OCI-LY3 (cell line): ENCODE measurements at regions not wholly inside any gene's neighbourhood (a gene's known extent, or its start where the extent isn't known, plus 50 kb on each side); places are given as distances from the start of the nearest gene placed in this dataset.

Experiments
- H2AFZ ChIP-seq: fragments of 200-600, 300-600 bp; shearing (Covaris generic); 2 replicates; pipeline ENCODE4 v1.6.0; 2014; ENCODE audit warnings: antibody characterized with exemption, low read depth, low read length
- H3K27ac ChIP-seq: fragments of 200-600, 300-600 bp; sonication (generic); 2 replicates; pipeline ENCODE4 v1.5.1; 2014; ENCODE audit warnings: mild to moderate bottlenecking, low read length, moderate library complexity, mixed read lengths
- H3K27me3 ChIP-seq: fragments of 200-600, 300-600 bp; sonication (generic); 2 replicates; pipeline ENCODE4 v1.6.1; 2014; ENCODE audit warnings: low read depth, low read length, mixed read lengths
- H3K36me3 ChIP-seq: fragments of 200-600, 300-600 bp; sonication (generic); replicated peaks from 2 replicates; pipeline ENCODE3; 2014; ENCODE audit warnings: low read depth, low read length, mixed read lengths
- H3K4me1 ChIP-seq: fragments of 300-600, 200-600 bp; sonication (generic); 2 replicates; pipeline ENCODE4 v1.6.1; 2014; ENCODE audit warnings: low read length, mixed read lengths
- H3K4me2 ChIP-seq: fragments of 200-600, 300-600 bp; sonication (generic); 2 replicates; pipeline ENCODE4 v1.6.1; 2014; ENCODE audit warnings: low read length, mixed read lengths
- H3K4me3 ChIP-seq: fragments of 300-600, 200-600 bp; sonication (generic); 2 replicates; pipeline ENCODE4 v1.5.1; 2014; ENCODE audit warnings: antibody characterized with exemption, mild to moderate bottlenecking, low read length, moderate library complexity
- H3K79me2 ChIP-seq: fragments of 300-600, 200-600 bp; shearing (Covaris generic); 2 replicates; pipeline ENCODE4 v1.6.1; 2014; ENCODE audit warnings: mild to moderate bottlenecking, low read length, mixed read lengths
- H3K9ac ChIP-seq: fragments of 300-600, 200-600 bp; shearing (Covaris generic); 2 replicates; pipeline ENCODE4 v1.6.0; 2014; ENCODE audit warnings: mild to moderate bottlenecking, low read length, moderate library complexity
- H3K9me3 ChIP-seq: fragments of 200-600, 300-600 bp; shearing (Covaris generic); 2 replicates; pipeline ENCODE4 v1.6.1; 2014; ENCODE audit warnings: low read length, mixed read lengths; ENCODE audit not compliant: insufficient read depth
- H4K20me1 ChIP-seq: fragments of 200-600, 300-600 bp; sonication (generic); 2 replicates; pipeline ENCODE4 v1.6.1; 2016; ENCODE audit warnings: low read length, mixed read lengths; ENCODE audit not compliant: insufficient read depth
- CTCF ChIP-seq: fragments of 200-600, 300-600 bp; sonication (generic); IDR thresholded peaks from 2 replicates; pipeline ENCODE4 v1.5.1; 2014; ENCODE audit warnings: antibody characterized with exemption, low read length, low read depth
- EZH2phosphoT487 ChIP-seq: fragments of 200-600 bp; shearing (Covaris generic); IDR thresholded peaks from 2 replicates; pipeline ENCODE4 v1.6.1; 2018; ENCODE audit warnings: antibody characterized with exemption, mixed run types, low read depth

DNA sequence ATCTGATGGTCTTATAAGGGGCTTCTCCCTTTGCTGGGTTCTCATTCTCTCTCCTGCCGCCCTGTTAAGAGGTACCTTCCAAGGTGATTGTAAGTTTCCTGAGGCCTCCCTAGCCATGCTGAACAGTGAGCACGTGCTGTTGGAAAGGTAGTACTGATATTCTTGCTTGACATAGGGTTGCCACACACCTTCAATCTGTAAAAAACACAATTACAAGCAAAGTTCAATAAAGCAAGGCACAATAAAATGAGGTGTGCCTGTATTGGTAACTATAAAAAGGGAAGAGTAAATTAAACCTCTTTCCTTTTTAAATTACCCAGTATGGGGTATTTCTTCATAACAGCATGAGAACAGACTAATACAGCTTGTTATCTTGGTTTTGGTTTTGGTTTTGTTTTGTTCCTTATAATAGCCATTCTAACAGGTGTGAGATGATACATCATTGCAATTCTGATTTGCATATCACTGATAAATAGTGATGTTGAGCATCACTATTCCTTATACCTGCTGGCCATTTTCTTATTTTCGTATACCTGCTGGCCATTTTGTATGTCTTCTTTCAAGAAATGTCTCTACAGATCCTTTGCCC lies 164.9 kb upstream of the TRIM24 start:
- Histone ChIP-seq H3K4me3 (no peak overlapping the region), H3K4me2 (no peak overlapping the region), H2AFZ (no peak overlapping the region), H3K27ac (no peak overlapping the region), H3K27me3 (no peaks in the 10 kb centered on the region), H3K36me3 (no peaks in the 10 kb centered on the region), H3K79me2 (no peaks in the 10 kb centered on the region), H3K4me1 (no peaks in the 10 kb centered on the region), H4K20me1 (no peaks in the 10 kb centered on the region), H3K9ac (no peak overlapping the region), H3K9me3 (no peaks in the 10 kb centered on the region)
- TF ChIP-seq CTCF (no peak), EZH2phosphoT487 (no peak)

DNA sequence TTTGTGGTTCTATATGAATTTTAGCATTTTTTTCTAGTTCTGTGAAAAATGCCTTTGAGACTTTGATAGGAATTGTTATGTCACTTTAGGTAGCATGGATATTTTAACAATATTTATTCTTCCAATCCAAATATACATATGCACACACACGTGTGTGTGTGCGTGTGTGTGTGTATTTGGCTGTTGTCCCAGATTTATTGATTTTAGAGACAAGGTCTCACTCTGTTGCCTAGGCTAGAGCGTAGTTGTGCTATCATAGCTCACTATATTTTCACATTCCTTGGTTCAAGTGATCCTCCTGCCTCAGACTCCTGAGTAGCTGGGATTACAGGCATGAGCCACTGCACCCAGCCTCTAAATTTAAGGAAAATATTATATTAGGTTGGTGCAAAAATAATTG lies 162.5 kb upstream of the TRIM24 start:
- H3K9ac ChIP-seq: no peak overlapping the region
- H3K4me1 ChIP-seq: no peaks in the 10 kb centered on the region
- H3K27me3 ChIP-seq: no peaks in the 10 kb centered on the region
- TF ChIP-seq CTCF: no peak
- TF ChIP-seq EZH2phosphoT487: no peak
- H2AFZ ChIP-seq: no peak overlapping the region
- no peak overlapping the region for H3K27ac ChIP-seq
- H3K4me3 ChIP-seq: no peak overlapping the region
- H4K20me1 ChIP-seq: no peaks in the 10 kb centered on the region
- no peaks in the 10 kb centered on the region for H3K9me3 ChIP-seq
- no peak overlapping the region for H3K4me2 ChIP-seq
- H3K79me2 ChIP-seq: no peaks in the 10 kb centered on the region
- no peaks in the 10 kb centered on the region for H3K36me3 ChIP-seq

DNA sequence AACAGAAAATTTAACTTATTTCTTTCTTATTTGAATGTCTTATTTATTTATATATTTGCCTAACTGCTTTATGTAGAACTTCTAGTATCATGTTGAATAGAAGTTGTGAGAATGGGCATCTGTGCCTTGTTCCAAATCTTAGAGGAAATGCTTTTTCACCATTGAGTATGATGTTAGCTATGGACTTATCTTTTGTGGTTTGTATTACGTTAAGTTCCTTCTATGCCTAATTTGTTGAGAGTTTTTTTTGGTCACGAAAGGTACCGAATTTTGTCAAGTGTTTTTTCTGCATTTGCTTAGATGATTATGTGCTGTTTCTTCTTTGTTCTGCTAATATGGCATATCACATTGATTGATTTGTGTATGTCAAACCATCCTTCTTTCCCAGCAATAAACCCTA lies 161.0 kb upstream of the TRIM24 start:
- Histone ChIP-seq H3K4me2 (no peak overlapping the region), H3K36me3 (no peaks in the 10 kb centered on the region), H3K27me3 (no peaks in the 10 kb centered on the region), H3K4me1 (no peaks in the 10 kb centered on the region), H3K9ac (no peak overlapping the region), H2AFZ (no peak overlapping the region), H3K79me2 (no peaks in the 10 kb centered on the region), H4K20me1 (no peaks in the 10 kb centered on the region), H3K27ac (no peak overlapping the region), H3K9me3 (no peaks in the 10 kb centered on the region), H3K4me3 (no peak overlapping the region)
- TF ChIP-seq CTCF: no peak
- TF ChIP-seq EZH2phosphoT487: no peak

DNA sequence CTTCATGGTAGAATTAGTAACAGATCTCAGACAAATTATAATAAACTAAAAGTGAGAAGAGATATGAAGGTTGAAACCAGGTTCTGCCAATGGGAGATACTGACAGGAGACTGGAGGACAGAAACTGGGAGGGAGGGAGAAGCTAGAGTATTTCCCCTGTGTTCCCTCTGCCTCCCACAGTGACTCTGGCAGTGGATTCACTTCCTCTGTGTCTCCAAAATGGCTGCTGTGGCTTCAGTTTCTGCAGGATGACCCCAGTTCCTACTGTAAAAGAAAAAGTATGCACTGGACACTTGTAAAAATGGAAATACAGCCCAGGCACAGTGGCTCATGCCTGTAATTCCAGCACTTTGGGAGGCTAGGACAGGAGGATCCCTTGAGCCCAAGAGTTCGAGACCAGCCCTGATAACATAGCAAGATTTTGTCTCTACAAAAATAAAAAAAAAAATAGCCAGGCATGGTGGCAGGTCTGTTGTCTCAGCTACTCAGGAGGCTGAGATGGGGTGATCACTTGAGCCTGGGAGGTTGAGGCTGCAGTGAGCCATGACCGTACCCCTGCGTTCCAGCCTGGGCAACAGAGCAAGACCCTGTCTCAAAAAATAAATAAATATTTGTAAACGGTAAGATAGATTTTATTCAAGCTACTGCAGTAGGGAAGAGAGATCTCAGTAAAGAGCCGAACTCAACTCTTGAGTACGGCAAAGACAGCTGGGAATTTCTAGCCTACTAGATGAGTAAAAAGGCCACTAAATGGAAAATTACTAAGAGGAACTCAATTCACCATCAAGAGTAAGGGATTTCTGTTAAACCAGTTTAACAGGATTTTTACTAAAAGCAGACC lies 156.6 kb upstream of the TRIM24 start:
- H3K27me3 ChIP-seq: no peaks in the 10 kb centered on the region
- no peaks in the 10 kb centered on the region for H3K79me2 ChIP-seq
- no peak overlapping the region for H3K4me2 ChIP-seq
- H2AFZ ChIP-seq: no peak overlapping the region
- H3K27ac ChIP-seq: no peak overlapping the region
- no peak overlapping the region for H3K9ac ChIP-seq
- no peaks in the 10 kb centered on the region for H3K4me1 ChIP-seq
- no peaks in the 10 kb centered on the region for H3K9me3 ChIP-seq
- H3K4me3 ChIP-seq: no peak overlapping the region
- no peaks in the 10 kb centered on the region for H3K36me3 ChIP-seq
- TF ChIP-seq CTCF: no peak
- no peaks in the 10 kb centered on the region for H4K20me1 ChIP-seq
